SK-N-SH (cell line): ENCODE measurements at regions not wholly inside any gene's neighbourhood (a gene's known extent, or its start where the extent isn't known, plus 50 kb on each side); places are given as distances from the start of the nearest gene placed in this dataset.

Source experiments
- CTCF ChIA-PET: fragments of 300-600, 350-600 bp; formaldehyde crosslinking; extraction: SDS; loops from one replicate; lab custom pipeline; 2021; lab: Yijun Ruan, JAX
- POLR2A ChIA-PET: fragments of 350-600 bp; sonication (Branson Sonifier 250); formaldehyde crosslinking; extraction: SDS; loops from one replicate; lab custom pipeline; 2020; ENCODE audit warnings: antibody characterized with exemption, inconsistent platforms; lab: Yijun Ruan, JAX
- DNase-seq: peaks from one replicate; pipeline ENCODE4 v3.0.0; 2012
- H2AFZ ChIP-seq: fragments of 200-600 bp; sonication (generic); 2 replicates; pipeline ENCODE4 v1.8.1; 2016; ENCODE audit warnings: antibody characterized with exemption, mild to moderate bottlenecking, low read depth
- H3F3A ChIP-seq: fragments of 200-600 bp; sonication (generic); replicated peaks from 2 replicates; pipeline ENCODE3; 2016; ENCODE audit warnings: antibody characterized with exemption, mild to moderate bottlenecking; ENCODE audit not compliant: insufficient read depth
- H3K27ac ChIP-seq, 2 experiments: fragments of 200-500 bp in 1 of 2; fragments of 200-600 bp in 1 of 2; sonication (Bioruptor generic) in 1 of 2; sonication (generic), shearing (Covaris generic) in 1 of 2; 2 replicates each; pipeline versions ENCODE4 v1.5.1 to v1.6.1; 2014 to 2016; ENCODE audit warnings: low read depth in 2 of 2, inconsistent platforms in 1 of 2, low read length in 1 of 2, mild to moderate bottlenecking in 1 of 2, mixed read lengths in 1 of 2
- H3K27me3 ChIP-seq: fragments of 200-600 bp; sonication (generic), shearing (Covaris generic); 2 replicates; pipeline ENCODE4 v1.6.1; 2016; ENCODE audit warnings: mixed run types; ENCODE audit not compliant: insufficient read depth
- H3K36me3 ChIP-seq, 2 experiments: fragments of 200-500 bp in 1 of 2; fragments of 200-600 bp in 1 of 2; sonication (Bioruptor generic) in 1 of 2; sonication (generic) in 1 of 2; replicated peaks in 1 of 2; 2 replicates each; pipeline versions ENCODE3 to v1.5.1; 2014 to 2016; ENCODE audit warnings: low read length in 1 of 2, mild to moderate bottlenecking in 1 of 2; ENCODE audit not compliant: insufficient read depth in 2 of 2, control insufficient read depth in 1 of 2
- H3K4me1 ChIP-seq, 2 experiments: fragments of 200-500 bp in 1 of 2; fragments of 200-600 bp in 1 of 2; sonication (Bioruptor generic) in 1 of 2; sonication (generic), shearing (Covaris generic) in 1 of 2; 2 replicates each; pipeline versions ENCODE4 v1.5.1 to v1.6.1; 2014 to 2016; ENCODE audit warnings: low read depth in 1 of 2, low read length in 1 of 2, mixed run types in 1 of 2; ENCODE audit not compliant: insufficient read depth in 2 of 2, control insufficient read depth in 1 of 2
- H3K4me2 ChIP-seq: fragments of 200-600 bp; sonication (generic), shearing (Covaris generic); 2 replicates; pipeline ENCODE4 v1.6.1; 2017; ENCODE audit warnings: mixed run types
- H3K4me3 ChIP-seq, 2 experiments: fragments of 200-500 bp in 1 of 2; fragments of 200-600 bp in 1 of 2; sonication (Bioruptor generic) in 1 of 2; sonication (generic), shearing (Covaris generic) in 1 of 2; 2 replicates each; pipeline versions ENCODE4 v1.5.1 to v1.8.1; 2014 to 2016; ENCODE audit warnings: low read depth in 2 of 2, inconsistent platforms in 1 of 2, low read length in 1 of 2, mild to moderate bottlenecking in 1 of 2, mixed read lengths in 1 of 2, moderate library complexity in 1 of 2
- H3K79me2 ChIP-seq: fragments of 200-600 bp; sonication (generic); 2 replicates; pipeline ENCODE4 v1.8.1; 2017; ENCODE audit warnings: mild to moderate bottlenecking; ENCODE audit not compliant: insufficient read depth
- H3K9ac ChIP-seq: fragments of 200-600 bp; sonication (generic); 2 replicates; pipeline ENCODE4 v1.6.1; 2017; ENCODE audit warnings: mixed run types
- H3K9me2 ChIP-seq: fragments of 200-600 bp; sonication (generic); 2 replicates; pipeline ENCODE4 v1.6.1; 2017; ENCODE audit warnings: mixed run types
- H3K9me3 ChIP-seq: fragments of 200-600 bp; sonication (generic); 2 replicates; pipeline ENCODE4 v1.6.1; 2017; ENCODE audit warnings: mixed run types, mild to moderate bottlenecking, moderate library complexity
- H4K20me1 ChIP-seq: fragments of 200-600 bp; sonication (generic); 2 replicates; pipeline ENCODE4 v1.6.1; 2017; ENCODE audit warnings: mild to moderate bottlenecking, mixed run types; ENCODE audit not compliant: insufficient read depth
- CHD2 ChIP-seq: fragments of 150-350 bp; IDR thresholded peaks from 2 replicates; pipeline ENCODE4 v1.6.1; 2018; ENCODE audit warnings: low read length; ENCODE audit not compliant: partially characterized antibody
- EP300 ChIP-seq, 2 experiments: IDR thresholded peaks; 2 replicates each; pipeline versions ENCODE4 v1.4.0 to v1.6.1; 2012; ENCODE audit warnings: borderline replicate concordance in 1 of 2, low read depth in 1 of 2, low read length in 1 of 2
- EZH2phosphoT487 ChIP-seq: fragments of 200-600 bp; sonication (generic); IDR thresholded peaks from 2 replicates; pipeline ENCODE4 v1.6.1; 2017; ENCODE audit warnings: low read depth, mixed run types, mild to moderate bottlenecking, antibody characterized with exemption, moderate library complexity, borderline replicate concordance
- FOSL2 ChIP-seq: IDR thresholded peaks from 2 replicates; pipeline ENCODE4 v1.4.0; 2012; ENCODE audit warnings: low read depth, mild to moderate bottlenecking, moderate library complexity, borderline replicate concordance
- FOXM1 ChIP-seq: IDR thresholded peaks from 2 replicates; pipeline ENCODE4 v1.4.0; 2012; ENCODE audit warnings: low read depth, mild to moderate bottlenecking
- GATA2 ChIP-seq: sonication (generic); formaldehyde crosslinking; IDR thresholded peaks from 2 replicates; pipeline ENCODE4 v1.5.0; 2020; ENCODE audit warnings: mild to moderate bottlenecking, missing genetic modification reagents
- MEF2A ChIP-seq: IDR thresholded peaks from 2 replicates; pipeline ENCODE4 v1.4.0; 2012; ENCODE audit warnings: low read depth, borderline replicate concordance
- MXI1 ChIP-seq: IDR thresholded peaks from 2 replicates; pipeline ENCODE4 v1.6.1; 2012; ENCODE audit warnings: mild to moderate bottlenecking, low read depth, low read length, improper control_type of control experiment
- POLR2AphosphoS5 ChIP-seq: IDR thresholded peaks from 2 replicates; pipeline ENCODE4 v1.6.1; 2012; ENCODE audit warnings: low read depth, low read length
- RCOR1 ChIP-seq: fragments of 150-350 bp; IDR thresholded peaks from 2 replicates; pipeline ENCODE4 v1.6.1; 2017; ENCODE audit warnings: antibody characterized with exemption, low read length
- RFX5 ChIP-seq: IDR thresholded peaks from 2 replicates; pipeline ENCODE4 v1.6.1; 2012; ENCODE audit warnings: mild to moderate bottlenecking, improper control_type of control experiment, low read length
- RXRA ChIP-seq: IDR thresholded peaks from 2 replicates; pipeline ENCODE4 v1.4.0; 2012; ENCODE audit warnings: low read depth, mild to moderate bottlenecking, borderline replicate concordance
- SMC3 ChIP-seq: IDR thresholded peaks from 2 replicates; pipeline ENCODE4 v1.6.1; 2012; ENCODE audit warnings: low read depth, low read length, improper control_type of control experiment
- YY1 ChIP-seq: IDR thresholded peaks from 2 replicates; pipeline ENCODE4 v1.4.0; 2012; ENCODE audit warnings: low read depth, mild to moderate bottlenecking
- WGBS: methylation state at CpG from one replicate; pipeline ENCODE4 v1.1.6; 2017; ENCODE audit warnings: low lambda C conversion rate; 5-methylcytosine and 5-hydroxymethylcytosine counted together
- TF ChIP-seq, protein P1 (sequence below): fragments of 150-350 bp; IDR thresholded peaks from 2 replicates; pipeline ENCODE4 v1.6.1; 2017; ENCODE audit warnings: antibody characterized with exemption, low read length, low read depth, borderline replicate concordance
- TF ChIP-seq, protein P2 (sequence below): IDR thresholded peaks from 2 replicates; pipeline ENCODE4; 2012
- TF ChIP-seq, protein P3 (sequence below): IDR thresholded peaks from 2 replicates; pipeline ENCODE4 v1.6.1; 2012; ENCODE audit warnings: mild to moderate bottlenecking, low read depth, low read length, moderate library complexity
- TF ChIP-seq, protein P4 (sequence below): fragments of 200-600 bp; sonication (generic); IDR thresholded peaks from 2 replicates; pipeline ENCODE4 v1.6.1; 2017; ENCODE audit warnings: antibody characterized with exemption, mild to moderate bottlenecking, moderate library complexity
- TF ChIP-seq, protein P5 (sequence below): IDR thresholded peaks from 2 replicates; pipeline ENCODE4 v1.4.0; 2012; ENCODE audit warnings: low read depth
- TF ChIP-seq, protein P6 (sequence below): IDR thresholded peaks from 2 replicates; pipeline ENCODE4 v1.4.0; 2012; ENCODE audit warnings: low read depth, borderline replicate concordance

DNA sequence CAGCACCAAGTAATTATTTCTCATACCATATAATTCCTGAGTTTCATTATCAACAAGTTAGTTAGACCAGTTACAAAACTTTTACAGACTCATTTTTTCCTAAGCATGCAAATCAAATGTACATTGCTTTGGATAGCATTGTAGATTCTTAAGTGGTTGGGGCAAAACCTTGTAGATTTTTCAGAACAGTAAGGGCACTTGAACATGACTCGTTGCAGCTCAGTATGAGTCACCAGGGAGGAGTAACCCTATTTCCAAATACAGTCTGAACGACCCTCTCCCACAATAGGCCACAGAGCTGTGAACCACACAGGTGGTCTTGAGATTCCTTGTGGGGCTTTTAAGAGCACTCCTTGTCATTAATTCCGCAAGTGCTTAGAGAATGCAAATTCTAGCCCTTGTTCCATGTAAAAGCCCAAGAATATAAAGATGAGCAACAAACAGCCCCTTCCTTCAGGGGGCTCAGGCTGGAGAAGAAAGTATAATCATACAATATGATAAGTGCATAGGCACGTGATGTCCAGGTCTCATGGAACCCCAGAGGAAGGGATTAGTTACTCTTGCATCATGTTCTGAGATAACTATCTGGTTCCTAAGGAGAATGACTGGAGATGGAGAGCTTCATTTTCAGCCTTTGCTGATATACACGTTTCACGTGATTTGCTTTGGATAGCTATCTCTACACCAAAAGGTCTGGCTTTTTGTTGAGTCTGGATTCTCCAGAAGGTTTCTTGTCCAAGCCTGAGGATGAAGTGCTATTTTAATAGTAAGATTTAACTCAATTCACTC lies 295.7 kb downstream of the KCNN2 start:
- Histone ChIP-seq H2AFZ (no peak overlapping the region), H3K36me3 (no peaks in the 10 kb centered on the region)
- TF ChIP-seq YY1 (no peak), FOSL2 (no peak), CHD2 (no peak), EZH2phosphoT487 (no peak), RCOR1 (no peak), GATA2 (CRISPR knock-in tag) (no peak), RFX5 (no peak), EP300 (IDR thresholded peaks at IDR 0.05; ENCODE audit: borderline replicate concordance in 1 of 2, low read depth in 1 of 2, low read length in 1 of 2) (no peak), POLR2AphosphoS5 (no peak), FOXM1 (no peak), MEF2A (no peak), RXRA (no peak), SMC3 (no peak), MXI1 (no peak)
- TF ChIP-seq, protein P1, sequence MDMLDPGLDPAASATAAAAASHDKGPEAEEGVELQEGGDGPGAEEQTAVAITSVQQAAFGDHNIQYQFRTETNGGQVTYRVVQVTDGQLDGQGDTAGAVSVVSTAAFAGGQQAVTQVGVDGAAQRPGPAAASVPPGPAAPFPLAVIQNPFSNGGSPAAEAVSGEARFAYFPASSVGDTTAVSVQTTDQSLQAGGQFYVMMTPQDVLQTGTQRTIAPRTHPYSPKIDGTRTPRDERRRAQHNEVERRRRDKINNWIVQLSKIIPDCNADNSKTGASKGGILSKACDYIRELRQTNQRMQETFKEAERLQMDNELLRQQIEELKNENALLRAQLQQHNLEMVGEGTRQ = no peak
- TF ChIP-seq, protein P2, sequence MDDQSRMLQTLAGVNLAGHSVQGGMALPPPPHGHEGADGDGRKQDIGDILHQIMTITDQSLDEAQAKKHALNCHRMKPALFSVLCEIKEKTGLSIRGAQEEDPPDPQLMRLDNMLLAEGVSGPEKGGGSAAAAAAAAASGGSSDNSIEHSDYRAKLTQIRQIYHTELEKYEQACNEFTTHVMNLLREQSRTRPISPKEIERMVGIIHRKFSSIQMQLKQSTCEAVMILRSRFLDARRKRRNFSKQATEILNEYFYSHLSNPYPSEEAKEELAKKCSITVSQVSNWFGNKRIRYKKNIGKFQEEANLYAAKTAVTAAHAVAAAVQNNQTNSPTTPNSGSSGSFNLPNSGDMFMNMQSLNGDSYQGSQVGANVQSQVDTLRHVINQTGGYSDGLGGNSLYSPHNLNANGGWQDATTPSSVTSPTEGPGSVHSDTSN = no peak
- TF ChIP-seq, protein P3, sequence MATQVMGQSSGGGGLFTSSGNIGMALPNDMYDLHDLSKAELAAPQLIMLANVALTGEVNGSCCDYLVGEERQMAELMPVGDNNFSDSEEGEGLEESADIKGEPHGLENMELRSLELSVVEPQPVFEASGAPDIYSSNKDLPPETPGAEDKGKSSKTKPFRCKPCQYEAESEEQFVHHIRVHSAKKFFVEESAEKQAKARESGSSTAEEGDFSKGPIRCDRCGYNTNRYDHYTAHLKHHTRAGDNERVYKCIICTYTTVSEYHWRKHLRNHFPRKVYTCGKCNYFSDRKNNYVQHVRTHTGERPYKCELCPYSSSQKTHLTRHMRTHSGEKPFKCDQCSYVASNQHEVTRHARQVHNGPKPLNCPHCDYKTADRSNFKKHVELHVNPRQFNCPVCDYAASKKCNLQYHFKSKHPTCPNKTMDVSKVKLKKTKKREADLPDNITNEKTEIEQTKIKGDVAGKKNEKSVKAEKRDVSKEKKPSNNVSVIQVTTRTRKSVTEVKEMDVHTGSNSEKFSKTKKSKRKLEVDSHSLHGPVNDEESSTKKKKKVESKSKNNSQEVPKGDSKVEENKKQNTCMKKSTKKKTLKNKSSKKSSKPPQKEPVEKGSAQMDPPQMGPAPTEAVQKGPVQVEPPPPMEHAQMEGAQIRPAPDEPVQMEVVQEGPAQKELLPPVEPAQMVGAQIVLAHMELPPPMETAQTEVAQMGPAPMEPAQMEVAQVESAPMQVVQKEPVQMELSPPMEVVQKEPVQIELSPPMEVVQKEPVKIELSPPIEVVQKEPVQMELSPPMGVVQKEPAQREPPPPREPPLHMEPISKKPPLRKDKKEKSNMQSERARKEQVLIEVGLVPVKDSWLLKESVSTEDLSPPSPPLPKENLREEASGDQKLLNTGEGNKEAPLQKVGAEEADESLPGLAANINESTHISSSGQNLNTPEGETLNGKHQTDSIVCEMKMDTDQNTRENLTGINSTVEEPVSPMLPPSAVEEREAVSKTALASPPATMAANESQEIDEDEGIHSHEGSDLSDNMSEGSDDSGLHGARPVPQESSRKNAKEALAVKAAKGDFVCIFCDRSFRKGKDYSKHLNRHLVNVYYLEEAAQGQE = no peak
- TF ChIP-seq, protein P4, sequence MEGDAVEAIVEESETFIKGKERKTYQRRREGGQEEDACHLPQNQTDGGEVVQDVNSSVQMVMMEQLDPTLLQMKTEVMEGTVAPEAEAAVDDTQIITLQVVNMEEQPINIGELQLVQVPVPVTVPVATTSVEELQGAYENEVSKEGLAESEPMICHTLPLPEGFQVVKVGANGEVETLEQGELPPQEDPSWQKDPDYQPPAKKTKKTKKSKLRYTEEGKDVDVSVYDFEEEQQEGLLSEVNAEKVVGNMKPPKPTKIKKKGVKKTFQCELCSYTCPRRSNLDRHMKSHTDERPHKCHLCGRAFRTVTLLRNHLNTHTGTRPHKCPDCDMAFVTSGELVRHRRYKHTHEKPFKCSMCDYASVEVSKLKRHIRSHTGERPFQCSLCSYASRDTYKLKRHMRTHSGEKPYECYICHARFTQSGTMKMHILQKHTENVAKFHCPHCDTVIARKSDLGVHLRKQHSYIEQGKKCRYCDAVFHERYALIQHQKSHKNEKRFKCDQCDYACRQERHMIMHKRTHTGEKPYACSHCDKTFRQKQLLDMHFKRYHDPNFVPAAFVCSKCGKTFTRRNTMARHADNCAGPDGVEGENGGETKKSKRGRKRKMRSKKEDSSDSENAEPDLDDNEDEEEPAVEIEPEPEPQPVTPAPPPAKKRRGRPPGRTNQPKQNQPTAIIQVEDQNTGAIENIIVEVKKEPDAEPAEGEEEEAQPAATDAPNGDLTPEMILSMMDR = no peak
- TF ChIP-seq, protein P5, sequence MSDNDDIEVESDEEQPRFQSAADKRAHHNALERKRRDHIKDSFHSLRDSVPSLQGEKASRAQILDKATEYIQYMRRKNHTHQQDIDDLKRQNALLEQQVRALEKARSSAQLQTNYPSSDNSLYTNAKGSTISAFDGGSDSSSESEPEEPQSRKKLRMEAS = no peak
- TF ChIP-seq, protein P6, sequence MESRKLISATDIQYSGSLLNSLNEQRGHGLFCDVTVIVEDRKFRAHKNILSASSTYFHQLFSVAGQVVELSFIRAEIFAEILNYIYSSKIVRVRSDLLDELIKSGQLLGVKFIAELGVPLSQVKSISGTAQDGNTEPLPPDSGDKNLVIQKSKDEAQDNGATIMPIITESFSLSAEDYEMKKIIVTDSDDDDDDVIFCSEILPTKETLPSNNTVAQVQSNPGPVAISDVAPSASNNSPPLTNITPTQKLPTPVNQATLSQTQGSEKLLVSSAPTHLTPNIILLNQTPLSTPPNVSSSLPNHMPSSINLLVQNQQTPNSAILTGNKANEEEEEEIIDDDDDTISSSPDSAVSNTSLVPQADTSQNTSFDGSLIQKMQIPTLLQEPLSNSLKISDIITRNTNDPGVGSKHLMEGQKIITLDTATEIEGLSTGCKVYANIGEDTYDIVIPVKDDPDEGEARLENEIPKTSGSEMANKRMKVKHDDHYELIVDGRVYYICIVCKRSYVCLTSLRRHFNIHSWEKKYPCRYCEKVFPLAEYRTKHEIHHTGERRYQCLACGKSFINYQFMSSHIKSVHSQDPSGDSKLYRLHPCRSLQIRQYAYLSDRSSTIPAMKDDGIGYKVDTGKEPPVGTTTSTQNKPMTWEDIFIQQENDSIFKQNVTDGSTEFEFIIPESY = no peak
- TF ChIP-seq, all 33 proteins: peak for 0
- no peaks in the 10 kb centered on the region for H3K27me3 ChIP-seq
- H3K79me2 ChIP-seq = no peaks in the 10 kb centered on the region
- no peak overlapping the region for H3K4me3 ChIP-seq
- no peaks in the 10 kb centered on the region for H3F3A ChIP-seq
- H3K27ac ChIP-seq = no peak overlapping the region
- no peaks in the 10 kb centered on the region for H3K4me1 ChIP-seq
- no peaks in the 10 kb centered on the region for H3K9me2 ChIP-seq
- DNase-seq = no peak
- no peaks in the 10 kb centered on the region for H4K20me1 ChIP-seq
- WGBS = 8% methylated on average over 6 of the region's 6 CpGs
- H3K9ac ChIP-seq = no peak overlapping the region
- no peaks in the 10 kb centered on the region for H3K9me3 ChIP-seq
- POLR2A ChIA-PET = no interaction called here
- CTCF ChIA-PET = no interaction called here
- no peak overlapping the region for H3K4me2 ChIP-seq
